SK-N-SH treated with all-trans-retinoic acid at 6 μM for 48 hours (cell line): ENCODE measurements at regions not wholly inside any gene's neighbourhood (a gene's known extent, or its start where the extent isn't known, plus 50 kb on each side); places are given as distances from the start of the nearest gene placed in this dataset.

ENCODE experiments used
- GLIS3 ChIP-seq: fragments of 250-450 bp; sonication (Bioruptor Pico); IDR thresholded peaks from 2 replicates; pipeline ENCODE4 v1.5.0; 2020; ENCODE audit warnings: mild to moderate bottlenecking, moderate library complexity
- OSR1 ChIP-seq: fragments of 250-450 bp; sonication (Bioruptor Pico); IDR thresholded peaks from 2 replicates; pipeline ENCODE4 v1.8.0; 2022; ENCODE audit warnings: moderate library complexity, mild to moderate bottlenecking, inconsistent platforms
- PATZ1 ChIP-seq: fragments of 250-450 bp; sonication (Bioruptor Pico); IDR thresholded peaks from 2 replicates; pipeline ENCODE4 v1.8.0; 2020; ENCODE audit warnings: mild to moderate bottlenecking, moderate library complexity, borderline replicate concordance
- ZC3H10 ChIP-seq: fragments of 250-450 bp; sonication (Bioruptor Pico); IDR thresholded peaks from 2 replicates; pipeline ENCODE4 v1.5.1; 2021; ENCODE audit warnings: mild to moderate bottlenecking, moderate library complexity
- ZFP30 ChIP-seq: fragments of 450-650 bp; formaldehyde crosslinking; IDR thresholded peaks from 2 replicates; pipeline ENCODE4 v1.5.0; 2022; ENCODE audit warnings: mild to moderate bottlenecking, moderate library complexity
- ZNF70 ChIP-seq: fragments of 450-650 bp; formaldehyde crosslinking; IDR thresholded peaks from 2 replicates; pipeline ENCODE4 v1.5.0; 2020; ENCODE audit warnings: mild to moderate bottlenecking, moderate library complexity
- ZNF8 ChIP-seq: fragments of 450-650 bp; formaldehyde crosslinking; IDR thresholded peaks from 2 replicates; pipeline ENCODE4 v1.5.0; 2020; ENCODE audit warnings: mild to moderate bottlenecking, moderate library complexity
- TF ChIP-seq, protein P1 (sequence below): fragments of 250-450 bp; sonication (Bioruptor Pico); IDR thresholded peaks from 2 replicates; pipeline ENCODE4 v1.5.1; 2020; ENCODE audit warnings: low read depth, mild to moderate bottlenecking, moderate library complexity

DNA sequence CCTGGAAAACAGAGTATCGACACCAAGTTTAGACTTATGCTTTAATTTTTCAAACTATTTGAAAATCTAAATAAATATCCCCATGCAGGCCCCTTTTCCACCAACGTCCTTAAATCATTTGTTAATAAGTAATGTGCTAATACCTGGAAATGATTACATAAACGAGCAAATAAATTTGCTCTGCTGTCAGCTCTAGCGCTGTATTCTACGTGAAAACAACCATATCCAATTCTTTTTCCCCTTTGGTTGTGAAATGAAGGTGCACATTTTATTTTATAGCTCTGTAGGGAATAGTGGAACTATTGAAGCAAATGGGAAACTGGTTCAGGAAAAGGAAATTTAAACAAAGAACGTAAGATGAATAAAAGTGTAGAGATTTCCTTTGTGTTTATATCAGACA, 137.7 kb upstream of the ZNF608 start:
- no peak for TF ChIP-seq PATZ1 (CRISPR knock-in tag)
- TF ChIP-seq ZNF8 (CRISPR knock-in tag) = no peak
- no peak for TF ChIP-seq GLIS3
- no peak for TF ChIP-seq ZFP30 (CRISPR knock-in tag)
- no peak for TF ChIP-seq OSR1 (CRISPR knock-in tag)
- no peak for TF ChIP-seq ZC3H10 (CRISPR knock-in tag)
- TF ChIP-seq, protein P1, sequence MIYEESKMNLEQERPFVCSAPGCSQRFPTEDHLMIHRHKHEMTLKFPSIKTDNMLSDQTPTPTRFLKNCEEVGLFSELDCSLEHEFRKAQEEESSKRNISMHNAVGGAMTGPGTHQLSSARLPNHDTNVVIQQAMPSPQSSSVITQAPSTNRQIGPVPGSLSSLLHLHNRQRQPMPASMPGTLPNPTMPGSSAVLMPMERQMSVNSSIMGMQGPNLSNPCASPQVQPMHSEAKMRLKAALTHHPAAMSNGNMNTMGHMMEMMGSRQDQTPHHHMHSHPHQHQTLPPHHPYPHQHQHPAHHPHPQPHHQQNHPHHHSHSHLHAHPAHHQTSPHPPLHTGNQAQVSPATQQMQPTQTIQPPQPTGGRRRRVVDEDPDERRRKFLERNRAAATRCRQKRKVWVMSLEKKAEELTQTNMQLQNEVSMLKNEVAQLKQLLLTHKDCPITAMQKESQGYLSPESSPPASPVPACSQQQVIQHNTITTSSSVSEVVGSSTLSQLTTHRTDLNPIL (CRISPR knock-in tag) = no peak
- no peak for TF ChIP-seq ZNF70 (CRISPR knock-in tag)
